ENCODE measurements at regions not wholly inside any gene's neighbourhood (a gene's known extent, or its start where the extent isn't known, plus 50 kb on each side); places are given as distances from the start of the nearest gene placed in this dataset.

DNA sequence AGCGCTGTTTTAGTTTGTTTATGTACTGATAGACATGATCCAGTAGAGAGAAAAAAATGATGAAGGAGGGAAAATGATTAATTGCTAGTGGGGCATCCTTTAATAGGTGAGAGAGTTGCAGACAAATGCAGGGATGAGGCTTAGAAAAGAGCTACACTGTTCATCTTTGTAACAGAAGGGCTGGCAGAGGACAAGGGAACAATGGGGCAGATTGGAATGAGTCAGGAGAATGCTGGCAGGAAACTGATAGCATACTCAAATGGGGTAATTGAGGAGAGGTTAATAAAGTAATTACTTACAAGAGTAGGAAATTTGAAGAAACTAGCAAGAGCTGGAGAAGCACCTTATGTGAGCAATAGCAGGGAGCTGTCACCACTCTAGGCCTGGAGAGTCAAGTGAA, 170.9 kb downstream of the OXSM start:
- TF ChIP-seq POLR2A (IDR thresholded peaks at IDR 0.05), result no peak
- TF ChIP-seq, protein P1, sequence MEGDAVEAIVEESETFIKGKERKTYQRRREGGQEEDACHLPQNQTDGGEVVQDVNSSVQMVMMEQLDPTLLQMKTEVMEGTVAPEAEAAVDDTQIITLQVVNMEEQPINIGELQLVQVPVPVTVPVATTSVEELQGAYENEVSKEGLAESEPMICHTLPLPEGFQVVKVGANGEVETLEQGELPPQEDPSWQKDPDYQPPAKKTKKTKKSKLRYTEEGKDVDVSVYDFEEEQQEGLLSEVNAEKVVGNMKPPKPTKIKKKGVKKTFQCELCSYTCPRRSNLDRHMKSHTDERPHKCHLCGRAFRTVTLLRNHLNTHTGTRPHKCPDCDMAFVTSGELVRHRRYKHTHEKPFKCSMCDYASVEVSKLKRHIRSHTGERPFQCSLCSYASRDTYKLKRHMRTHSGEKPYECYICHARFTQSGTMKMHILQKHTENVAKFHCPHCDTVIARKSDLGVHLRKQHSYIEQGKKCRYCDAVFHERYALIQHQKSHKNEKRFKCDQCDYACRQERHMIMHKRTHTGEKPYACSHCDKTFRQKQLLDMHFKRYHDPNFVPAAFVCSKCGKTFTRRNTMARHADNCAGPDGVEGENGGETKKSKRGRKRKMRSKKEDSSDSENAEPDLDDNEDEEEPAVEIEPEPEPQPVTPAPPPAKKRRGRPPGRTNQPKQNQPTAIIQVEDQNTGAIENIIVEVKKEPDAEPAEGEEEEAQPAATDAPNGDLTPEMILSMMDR (IDR thresholded peaks at IDR 0.05), result no peak
